HEK293T (cell line): ENCODE measurements at regions not wholly inside any gene's neighbourhood (a gene's known extent, or its start where the extent isn't known, plus 50 kb on each side); places are given as distances from the start of the nearest gene placed in this dataset.

ENCODE experiments used
- ARNT ChIP-seq: fragments of 450-650 bp; IDR thresholded peaks from 2 replicates; pipeline ENCODE4 v1.6.1; 2017; ENCODE audit warnings: mild to moderate bottlenecking
- BHLHE40 ChIP-seq: fragments of 450-650 bp; IDR thresholded peaks from 2 replicates; pipeline ENCODE4 v1.6.1; 2016; ENCODE audit warnings: mild to moderate bottlenecking, moderate library complexity, borderline replicate concordance
- CTBP1 ChIP-seq: fragments of 450-650 bp; IDR thresholded peaks from 2 replicates; pipeline ENCODE4 v1.6.1; 2016; ENCODE audit warnings: borderline replicate concordance
- FOXA1 ChIP-seq: fragments of 450-650 bp; IDR thresholded peaks from 2 replicates; pipeline ENCODE4 v1.6.1; 2016; ENCODE audit warnings: mild to moderate bottlenecking
- FOXK2 ChIP-seq: fragments of 450-650 bp; IDR thresholded peaks from 2 replicates; pipeline ENCODE4 v1.6.1; 2016; ENCODE audit warnings: mild to moderate bottlenecking
- FOXM1 ChIP-seq: fragments of 450-650 bp; IDR thresholded peaks from 2 replicates; pipeline ENCODE4 v1.6.1; 2017; ENCODE audit warnings: mild to moderate bottlenecking, borderline replicate concordance
- HDGF ChIP-seq: fragments of 450-650 bp; IDR thresholded peaks from 2 replicates; pipeline ENCODE4 v1.6.1; 2017; ENCODE audit warnings: antibody characterized with exemption, borderline replicate concordance
- LEF1 ChIP-seq: fragments of 450-650 bp; IDR thresholded peaks from 2 replicates; pipeline ENCODE4 v1.6.1; 2017; ENCODE audit warnings: mild to moderate bottlenecking, borderline replicate concordance
- PKNOX1 ChIP-seq: fragments of 450-650 bp; IDR thresholded peaks from 2 replicates; pipeline ENCODE4 v1.6.1; 2016
- SP1 ChIP-seq: fragments of 450-650 bp; IDR thresholded peaks from 2 replicates; pipeline ENCODE4 v1.6.1; 2017
- SUZ12 ChIP-seq: fragments of 450-650 bp; IDR thresholded peaks from 2 replicates; pipeline ENCODE4 v1.6.1; 2016; ENCODE audit warnings: mild to moderate bottlenecking
- TARDBP ChIP-seq: fragments of 450-650 bp; IDR thresholded peaks from 2 replicates; pipeline ENCODE4 v1.6.1; 2016

- no peak for TF ChIP-seq HDGF
- TF ChIP-seq BHLHE40, result no peak
- no peak for TF ChIP-seq FOXM1
- TF ChIP-seq FOXA1, result no peak
- TF ChIP-seq SUZ12, result no peak
- no peak for TF ChIP-seq SP1
- TF ChIP-seq FOXK2, result no peak
- TF ChIP-seq TARDBP, result no peak
- no peak for TF ChIP-seq ARNT
- no peak for TF ChIP-seq LEF1
- no peak for TF ChIP-seq CTBP1
- no peak for TF ChIP-seq PKNOX1
Observed at GRCh38 chr10:44769450-44769849, 141.7 kb upstream of the TMEM72 start.
